ENCODE measurements at regions not wholly inside any gene's neighbourhood (a gene's known extent, or its start where the extent isn't known, plus 50 kb on each side); places are given as distances from the start of the nearest gene placed in this dataset.
A peak's percentile ranks its signal among the peaks of the same experiment; 100 is the strongest.
"Not testable (repeated sequence)": the region's sequence is repeated elsewhere in the genome, so short reads cannot be mapped to it uniquely, and the experiment has no call there.

DNA sequence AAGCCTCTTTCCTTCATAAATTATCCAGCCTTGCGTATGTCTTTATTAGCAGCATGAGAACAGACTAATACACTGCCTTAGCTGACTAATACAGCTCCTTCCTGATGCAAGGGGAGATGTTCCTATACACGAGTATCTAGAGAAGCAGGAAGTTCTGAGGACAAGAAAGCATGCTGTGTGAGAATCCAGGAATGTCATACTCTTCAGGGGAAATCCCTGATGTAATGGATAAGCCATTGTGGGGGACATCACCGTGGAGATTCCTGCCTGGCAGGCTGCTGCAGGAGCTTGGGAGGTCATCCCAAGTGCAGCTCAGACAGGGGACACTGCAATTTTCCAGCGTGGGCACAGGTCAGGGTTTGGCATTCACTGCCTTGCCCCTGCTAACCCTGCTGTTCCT, 476.9 kb downstream of the NR2F2 start:
- DNase-seq (ENCODE audit: low read depth, low spot score) = no peak

DNA sequence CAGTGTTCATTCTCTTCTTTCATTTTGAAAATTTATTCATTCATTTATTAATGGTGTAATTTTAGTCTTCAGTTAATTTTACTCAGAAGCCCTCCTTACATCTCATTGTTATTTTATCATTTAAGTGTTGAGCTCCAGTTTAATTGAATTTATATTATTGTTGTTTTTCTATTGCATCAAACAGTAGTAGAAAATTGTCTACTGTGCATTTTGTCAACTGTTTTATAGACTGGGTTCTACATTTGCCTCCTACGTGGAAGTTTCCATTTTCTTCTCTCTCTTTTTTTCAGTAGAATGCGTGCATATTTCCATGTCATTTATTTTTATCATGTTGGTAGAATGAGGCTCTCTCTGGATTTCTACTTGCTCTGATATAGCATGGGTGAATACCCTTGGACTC, 487.4 kb downstream of the NR2F2 start:
- no peak for DNase-seq (ENCODE audit: low read depth, low spot score)

- DNase-seq (ENCODE audit: low read depth, low spot score) = no peak
These were observed 488.4 kb downstream of the NR2F2 start for GRCh38 chr15:96818861-96819260.

DNA sequence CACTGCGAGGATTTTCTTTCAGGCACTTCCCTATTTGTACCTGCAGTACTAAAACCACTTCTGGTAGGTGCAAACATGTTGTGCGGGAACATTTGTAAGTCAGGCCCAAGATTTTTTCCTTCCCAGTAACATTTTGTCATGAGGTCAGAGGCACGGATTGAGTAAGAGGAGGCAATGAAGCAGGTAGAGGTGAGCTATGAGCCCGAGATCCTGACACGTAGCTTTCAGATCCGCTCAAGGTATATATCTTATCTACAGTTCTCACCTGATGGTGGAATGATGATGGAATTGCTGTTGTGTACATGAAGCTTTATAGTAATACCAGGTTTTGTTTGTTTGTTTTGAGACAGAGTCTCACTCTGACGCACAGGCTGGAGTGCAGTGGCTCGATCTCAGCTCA, 497.5 kb downstream of the NR2F2 start:
- DNase-seq (ENCODE audit: low read depth, low spot score) = no peak

- DNase-seq (ENCODE audit: low read depth, low spot score) = no peak
These were observed 506.9 kb downstream of the NR2F2 start for GRCh38 chr15:96837241-96837970.

- no peak for DNase-seq (ENCODE audit: low read depth, low spot score)
These were observed 507.6 kb downstream of the NR2F2 start for GRCh38 chr15:96838081-96838480.

- peak; percentile 1 for DNase-seq (ENCODE audit: low read depth, low spot score)
These were observed 518.9 kb downstream of the NR2F2 start for GRCh38 chr15:96849271-96849900.

GRCh38 chr15:96851613-96852012, 521.1 kb downstream of the NR2F2 start:
- no peak for DNase-seq (ENCODE audit: low read depth, low spot score)

GRCh38 chr15:96858694-96859093, 528.2 kb downstream of the NR2F2 start:
- no peak for DNase-seq (ENCODE audit: low read depth, low spot score)

DNA sequence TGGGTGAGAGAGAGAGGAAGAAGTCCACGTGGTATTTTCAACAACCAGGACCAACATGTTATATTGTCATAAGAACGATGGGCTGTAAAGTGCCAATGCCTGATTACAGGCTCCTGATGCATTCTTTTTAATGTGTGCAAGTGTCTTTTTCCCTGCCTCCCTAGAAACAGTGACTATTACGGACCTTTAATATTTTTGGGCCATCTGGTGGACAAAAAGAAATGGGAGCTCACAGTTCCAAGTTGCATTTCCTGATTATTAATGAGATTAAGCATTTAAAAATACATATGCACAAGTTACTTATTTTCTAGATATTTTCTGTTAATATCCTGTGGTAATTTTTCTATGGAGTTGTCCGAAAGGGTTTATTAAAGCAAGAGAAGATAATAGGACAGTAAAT, 530.2 kb downstream of the NR2F2 start:
- DNase-seq (ENCODE audit: low read depth, low spot score) = no peak

GRCh38 chr15:96867992-96868391, 537.5 kb downstream of the NR2F2 start:
- no peak for DNase-seq (ENCODE audit: low read depth, low spot score)

DNA sequence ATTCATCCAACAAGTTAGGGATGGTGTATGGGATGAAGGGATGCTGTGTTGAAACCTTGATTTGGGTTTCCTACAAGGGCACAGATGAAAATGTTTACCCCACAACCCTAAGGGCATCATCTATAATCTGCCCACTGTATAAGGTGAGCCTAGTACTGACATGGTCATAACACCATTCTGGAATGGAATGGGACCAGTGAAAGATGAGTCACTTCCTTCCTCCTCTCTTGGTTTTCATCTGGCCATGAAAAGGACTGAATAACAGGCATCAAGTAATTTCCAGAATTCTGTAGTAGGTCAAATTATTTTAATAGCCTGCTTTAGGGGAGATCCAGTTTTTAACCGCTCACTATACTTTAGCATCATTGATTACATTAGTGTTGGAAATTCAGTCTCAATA, 538.6 kb downstream of the NR2F2 start:
- no peak for DNase-seq (ENCODE audit: low read depth, low spot score)

DNA sequence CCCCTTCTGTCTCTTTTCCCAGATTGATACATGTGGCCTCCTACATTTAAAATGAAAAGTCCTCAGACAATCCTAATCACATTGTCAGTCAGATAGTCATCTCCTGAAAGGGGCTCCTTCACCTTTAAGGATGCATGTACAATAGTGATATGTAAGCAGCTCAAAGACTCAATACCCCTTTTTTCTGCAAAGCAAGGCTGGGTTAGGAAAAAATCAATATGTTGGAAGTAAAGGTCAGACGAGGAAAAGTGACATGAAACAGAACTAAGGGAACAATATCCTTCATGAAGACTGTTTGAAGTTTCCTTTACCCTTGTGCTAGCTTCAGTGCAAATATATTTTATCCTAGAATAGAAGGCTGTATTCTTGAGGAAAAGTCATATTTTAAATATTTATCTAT, 539.3 kb downstream of the NR2F2 start:
- DNase-seq (ENCODE audit: low read depth, low spot score) = no peak

- DNase-seq (ENCODE audit: low read depth, low spot score) = no peak
These were observed 540.1 kb downstream of the NR2F2 start for GRCh38 chr15:96870580-96870979.

DNA sequence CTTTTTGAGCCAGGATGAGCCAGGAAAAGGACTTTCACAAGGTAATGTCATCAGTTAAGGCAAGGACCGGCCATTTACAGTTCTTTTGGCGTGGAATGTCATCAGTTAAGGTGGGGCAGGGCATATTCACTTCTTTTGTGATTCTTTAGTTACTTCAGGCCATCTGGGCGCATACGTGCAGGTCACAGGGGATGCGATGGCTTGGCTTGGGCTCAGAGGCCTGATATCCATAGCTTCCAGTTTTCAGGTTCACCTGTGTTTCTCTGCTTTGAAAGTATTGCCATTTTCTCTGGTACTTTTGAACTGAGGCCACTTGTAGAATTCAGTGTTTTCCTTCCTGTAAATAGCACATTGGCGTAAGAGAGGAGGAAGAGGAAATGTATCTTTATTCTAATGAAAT, 546.9 kb downstream of the NR2F2 start:
- not testable (repeated sequence) for DNase-seq (ENCODE audit: low read depth, low spot score)

DNA sequence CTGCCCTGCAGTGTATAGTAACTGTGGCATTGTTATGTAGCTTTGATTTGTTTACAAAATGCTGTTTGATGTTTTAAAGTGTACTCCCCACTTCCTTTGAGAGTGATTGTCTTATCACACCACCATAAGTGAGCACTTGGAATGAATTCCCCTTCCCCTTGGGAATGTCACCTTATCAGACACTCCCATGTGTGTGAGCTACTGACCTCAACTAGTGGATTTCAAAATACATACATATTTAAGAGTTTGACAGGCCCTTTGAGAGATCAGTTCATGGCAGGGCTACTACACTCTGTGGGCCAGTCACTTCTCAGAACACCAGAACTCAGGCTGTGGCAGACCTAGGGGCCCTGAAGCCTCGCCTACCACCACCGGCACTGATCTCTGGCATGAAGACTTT, 547.6 kb downstream of the NR2F2 start:
- no peak for DNase-seq (ENCODE audit: low read depth, low spot score)

DNA sequence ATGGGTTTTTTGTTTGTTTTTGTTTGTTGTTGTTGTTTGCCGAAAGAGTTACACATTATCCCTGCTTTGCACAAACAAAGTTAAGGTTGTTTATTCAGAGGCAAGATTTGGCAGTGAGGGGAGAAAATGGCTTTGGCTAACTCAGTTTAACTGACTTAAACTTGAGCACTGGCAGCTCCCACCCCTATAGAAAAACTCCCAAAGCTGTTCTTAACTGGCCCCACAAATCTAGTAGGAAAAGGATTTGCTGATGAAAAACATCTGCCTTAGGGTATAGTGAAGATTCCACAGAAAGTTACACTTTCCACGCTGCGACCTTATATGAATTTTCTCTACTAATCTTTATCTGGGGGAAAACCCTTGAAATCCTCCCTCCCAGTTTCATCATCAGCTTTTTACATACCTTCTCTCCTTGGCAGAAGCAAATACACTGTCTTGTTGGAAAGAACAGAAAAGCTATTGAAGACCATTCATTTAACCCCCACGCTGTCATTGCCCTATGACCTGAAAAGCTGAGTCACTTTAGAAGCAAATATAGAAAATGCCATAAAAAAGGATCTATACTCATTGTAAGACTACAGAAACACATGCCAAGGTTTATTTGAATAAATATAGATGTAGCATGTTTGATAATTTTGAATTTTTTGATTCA, 551.7 kb downstream of the NR2F2 start:
- DNase-seq (ENCODE audit: low read depth, low spot score) = no peak

- DNase-seq (ENCODE audit: low read depth, low spot score) = no peak
These were observed 557.2 kb downstream of the NR2F2 start for GRCh38 chr15:96887730-96888129.

DNA sequence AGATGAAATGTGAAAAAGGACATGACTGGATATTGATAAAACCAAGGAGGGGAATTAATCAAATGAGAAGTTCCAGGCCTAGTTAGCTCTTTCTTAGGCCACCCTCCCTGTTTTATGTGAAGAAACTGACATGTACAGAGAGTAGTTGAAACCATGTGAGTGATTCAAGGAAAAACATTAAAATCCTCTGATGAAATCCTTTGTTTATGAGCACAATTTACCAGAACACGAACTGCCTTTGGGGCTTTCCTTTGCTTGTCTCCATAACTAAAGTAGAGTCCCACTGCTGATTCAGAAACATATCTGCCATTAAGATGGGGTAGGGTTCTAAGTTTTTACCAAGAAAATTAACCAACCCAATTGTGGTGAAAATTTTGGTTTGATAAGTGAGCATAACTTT, 558.3 kb downstream of the NR2F2 start:
- no peak for DNase-seq (ENCODE audit: low read depth, low spot score)

DNA sequence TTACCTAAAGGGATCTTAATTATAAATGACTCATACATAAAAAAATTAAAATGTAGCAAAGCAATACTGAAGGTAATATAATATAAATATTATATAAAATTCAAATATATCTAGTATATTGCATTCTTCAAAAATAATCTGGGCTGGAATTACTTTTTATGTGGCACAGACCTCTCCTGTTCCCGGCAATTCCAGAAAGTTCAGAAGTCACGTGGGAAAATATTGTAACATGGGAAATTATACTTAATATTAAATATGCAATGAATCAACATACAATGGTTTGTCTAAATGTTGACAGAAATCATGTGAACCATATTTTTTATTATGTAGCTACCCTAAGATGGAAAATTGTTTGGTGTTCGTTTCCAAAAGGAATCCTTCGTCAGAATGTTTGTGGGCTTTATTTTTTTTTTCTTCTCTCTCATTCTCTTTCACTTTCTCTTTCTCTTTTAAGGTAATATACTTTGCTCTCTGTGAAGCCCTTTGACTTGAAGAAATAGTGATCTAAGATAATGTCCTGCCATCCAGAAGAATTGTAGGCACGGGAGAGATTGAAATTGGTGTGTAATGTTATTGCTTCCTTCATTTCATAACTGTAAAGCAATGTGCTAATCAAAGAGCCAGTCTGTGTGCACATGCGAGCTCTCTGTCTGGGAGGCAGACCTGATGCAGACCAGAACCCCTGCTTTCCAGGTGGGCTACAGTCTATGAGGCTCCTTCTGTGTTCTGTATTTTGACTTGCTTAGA, 559.4 kb downstream of the NR2F2 start:
- no peak for DNase-seq (ENCODE audit: low read depth, low spot score)

DNA sequence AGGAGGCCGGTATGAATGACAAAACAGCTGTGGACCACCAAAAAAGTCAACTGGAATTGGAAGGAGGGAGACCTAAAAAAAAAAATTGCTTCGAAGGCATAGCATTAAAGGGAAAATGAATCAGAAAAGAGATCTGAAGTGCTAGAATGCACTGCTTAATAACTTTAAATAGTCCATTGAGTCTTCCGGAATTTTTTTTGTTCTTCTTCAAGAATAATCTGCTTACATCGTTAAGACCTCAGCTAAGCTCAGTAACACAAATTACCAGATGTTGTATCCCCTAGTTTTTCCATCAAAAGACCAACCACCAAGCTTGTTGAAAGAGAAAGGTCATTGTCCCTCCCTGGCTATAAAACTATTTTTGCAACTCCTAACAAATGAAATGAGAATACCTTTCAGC, 560.5 kb downstream of the NR2F2 start:
- no peak for DNase-seq (ENCODE audit: low read depth, low spot score)

- peak; percentile 1 for DNase-seq (ENCODE audit: low read depth, low spot score)
These were observed 562.8 kb downstream of the NR2F2 start for GRCh38 chr15:96893159-96893906.
